GM12878 (cell line): ENCODE measurements at regions not wholly inside any gene's neighbourhood (a gene's known extent, or its start where the extent isn't known, plus 50 kb on each side); places are given as distances from the start of the nearest gene placed in this dataset.

ENCODE experiments used
- ATAC-seq: fragments of 200-7000 bp; cut with Tn5 transposase; 3 replicates; pipeline ENCODE4 v1.9.1; 2020; ENCODE audit warnings: mild to moderate bottlenecking, moderate library complexity
- BruUV-seq: library from RNA; stranded (reverse); fragments of 400-500 nt; replicated peaks from 2 replicates; lab custom pipeline; 2021; lab: Mats Ljungman, UMichigan
- CTCF ChIA-PET: fragments of 300-600 bp; sonication (Branson Sonifier 250); formaldehyde crosslinking; extraction: SDS; loops from one replicate; lab custom pipeline; 2021; ENCODE audit warnings: inconsistent platforms; lab: Yijun Ruan, JAX
- POLR2A ChIA-PET: fragments of 350-600 bp; formaldehyde crosslinking; extraction: SDS; loops from one replicate; lab custom pipeline; 2021; ENCODE audit warnings: inconsistent platforms; lab: Charles Lee
- RAD21 ChIA-PET: fragments of 300-600 bp; sonication (Branson Sonifier 250); formaldehyde crosslinking; loops from one replicate; lab custom pipeline; 2023; ENCODE audit warnings: antibody characterized with exemption; ENCODE audit not compliant: unreplicated experiment; lab: Charles Lee
- SMC1A ChIA-PET: fragments of 300-600 bp; sonication (Branson Sonifier 250); formaldehyde crosslinking; loops from one replicate; lab custom pipeline; 2023; ENCODE audit not compliant: unreplicated experiment, uncharacterized antibody; lab: Charles Lee
- DNase-seq: peaks from one replicate; pipeline ENCODE4 v3.0.0-alpha.2; 2011; ENCODE audit warnings: low read depth, low spot score
- FAIRE-seq: peaks from 3 replicates; lab custom pipeline; 2011; peaks lifted over from hg19 to GRCh38; lab: Jason Lieb, UNC
- H2AFZ ChIP-seq: 2 replicates; pipeline ENCODE4 v1.6.0; 2011; ENCODE audit warnings: low read depth, low read length, control low read depth; ENCODE audit not compliant: control insufficient read depth
- H3K27ac ChIP-seq: 2 replicates; pipeline ENCODE4 v1.5.1; 2011; ENCODE audit warnings: control low read depth; ENCODE audit not compliant: control insufficient read depth, insufficient read depth
- H3K27me3 ChIP-seq, 2 experiments: replicated peaks in 1 of 2; 2 replicates each; pipeline versions ENCODE4 v1.6.0 to v1.6.1; 2011; ENCODE audit warnings: low read length in 1 of 2; ENCODE audit not compliant: control insufficient read depth in 2 of 2, insufficient read depth in 2 of 2
- H3K36me3 ChIP-seq, 2 experiments: 2 replicates each; pipeline ENCODE4 v1.5.1; 2011; ENCODE audit warnings: low read length in 1 of 2; ENCODE audit not compliant: control insufficient read depth in 2 of 2, insufficient read depth in 2 of 2
- H3K4me1 ChIP-seq: 2 replicates; pipeline ENCODE4 v1.6.1; 2011; ENCODE audit warnings: mild to moderate bottlenecking, low read length, moderate library complexity, mixed read lengths; ENCODE audit not compliant: control insufficient read depth, insufficient read depth
- H3K4me2 ChIP-seq: 2 replicates; pipeline ENCODE4 v1.6.0; 2011; ENCODE audit warnings: control low read depth; ENCODE audit not compliant: control insufficient read depth, insufficient read depth
- H3K4me3 ChIP-seq: fragments of 200-600 bp; sonication (generic); 2 replicates; pipeline ENCODE4 v1.5.1; 2016
- H3K79me2 ChIP-seq: 2 replicates; pipeline ENCODE4 v1.6.0; 2011; ENCODE audit warnings: low read length; ENCODE audit not compliant: control insufficient read depth, insufficient read depth
- H3K9ac ChIP-seq: 2 replicates; pipeline ENCODE4 v1.8.0; 2011; ENCODE audit warnings: low read length, control low read depth, mixed read lengths; ENCODE audit not compliant: control insufficient read depth, insufficient read depth
- H3K9me3 ChIP-seq: replicated peaks from 3 replicates; pipeline ENCODE4 v1.5.1; 2011; ENCODE audit warnings: mild to moderate bottlenecking, low read length; ENCODE audit not compliant: control insufficient read depth, insufficient read depth
- H4K20me1 ChIP-seq: 2 replicates; pipeline ENCODE4 v1.6.0; 2011; ENCODE audit not compliant: control insufficient read depth, insufficient read depth
- E2F8 ChIP-seq: fragments of 450-650 bp; IDR thresholded peaks from 2 replicates; pipeline ENCODE4 v1.6.1; 2018; ENCODE audit warnings: mild to moderate bottlenecking, low read depth, moderate library complexity; ENCODE audit not compliant: partially characterized antibody
- IRF5 ChIP-seq: fragments of 450-650 bp; IDR thresholded peaks from 2 replicates; pipeline ENCODE4 v1.6.1; 2017; ENCODE audit warnings: borderline replicate concordance
- MLLT1 ChIP-seq: fragments of 450-650 bp; IDR thresholded peaks from 2 replicates; pipeline ENCODE4 v1.6.1; 2016; ENCODE audit warnings: mild to moderate bottlenecking
- MTA3 ChIP-seq: IDR thresholded peaks from 2 replicates; pipeline ENCODE4 v1.6.1; 2012; ENCODE audit warnings: low read length, inconsistent platforms, borderline replicate concordance
- PML ChIP-seq: IDR thresholded peaks from 2 replicates; pipeline ENCODE4 v1.6.1; 2012; ENCODE audit warnings: low read length, inconsistent platforms
- SUPT20H ChIP-seq: IDR thresholded peaks from 2 replicates; pipeline ENCODE4 v1.6.1; 2011; ENCODE audit warnings: low read depth, mild to moderate bottlenecking, low read length, moderate library complexity, borderline replicate concordance; ENCODE audit not compliant: control insufficient read depth
- ZBTB40 ChIP-seq: fragments of 450-650 bp; IDR thresholded peaks from 2 replicates; pipeline ENCODE4 v1.6.1; 2016; ENCODE audit warnings: mild to moderate bottlenecking, moderate library complexity, borderline replicate concordance
- WGBS: methylation state at CpG from one replicate; pipeline ENCODE4 v1.1.6; 2016; ENCODE audit warnings: low lambda C conversion rate; ENCODE audit not compliant: insufficient replicate concordance, insufficient coverage; ENCODE audit errors: missing lambda C conversion rate; 5-methylcytosine and 5-hydroxymethylcytosine counted together
- in situ Hi-C: fragments of 300-500 bp; cut with MboI; formaldehyde crosslinking; loops from 9 replicates; pipeline ENCODE4 v1.14.3; 2018; ENCODE audit warnings: mixed read lengths
- intact Hi-C: fragments of 100-400 bp; cut with micrococcal nuclease; formaldehyde crosslinking; loops from one replicate; pipeline ENCODE4 v1.14.2; 2022; ENCODE audit not compliant: unreplicated experiment

- DNase-seq (no peak), ATAC-seq (no peak), FAIRE-seq (no peak)
- H3K4me1 ChIP-seq, result no peaks in the 10 kb centered on the region
- WGBS, result 0% methylated on average over 2 of the region's 2 CpGs
- TF ChIP-seq MLLT1 (no peak), E2F8 (no peak), IRF5 (no peak), PML (no peak), MTA3 (no peak), SUPT20H (no peak), ZBTB40 (no peak)
- H4K20me1 ChIP-seq, result no peaks in the 10 kb centered on the region
- BruUV-seq, result no TSS peak
- H3K27ac ChIP-seq, result no peak overlapping the region
- H2AFZ ChIP-seq, result no peak overlapping the region
- no peaks in the 10 kb centered on the region for H3K79me2 ChIP-seq
- ChIA-PET RAD21 (no interaction called here), SMC1A (no interaction called here), POLR2A (no interaction called here), CTCF (no interaction called here)
- no peak overlapping the region for H3K4me3 ChIP-seq
- H3K9ac ChIP-seq, result no peak overlapping the region
- H3K9me3 ChIP-seq, result no peaks in the 10 kb centered on the region
- peaks cover 0 to 2% of the 10 kb centered on the region in 2 experiments; a peak in 1 of 4 replicates for H3K27me3 ChIP-seq
- no peaks in the 10 kb centered on the region for H3K36me3 ChIP-seq
- H3K4me2 ChIP-seq, result no peak overlapping the region
- intact Hi-C loops, result no loop called here
- in situ Hi-C loops, result no loop called here
Observed at GRCh38 chr3:68151359-68151758, 496.9 kb upstream of the SUCLG2 start.
